Limb (tissue), 2 donors: ENCODE measurements at regions not wholly inside any gene's neighbourhood (a gene's known extent, or its start where the extent isn't known, plus 50 kb on each side); places are given as distances from the start of the nearest gene placed in this dataset.

ENCODE experiments used
- DNase-seq, 2 donors: peaks; one replicate each; pipeline ENCODE4 v3.0.0-alpha.2; 2016; ENCODE audit errors: extremely low spot score in 2 of 2

DNA sequence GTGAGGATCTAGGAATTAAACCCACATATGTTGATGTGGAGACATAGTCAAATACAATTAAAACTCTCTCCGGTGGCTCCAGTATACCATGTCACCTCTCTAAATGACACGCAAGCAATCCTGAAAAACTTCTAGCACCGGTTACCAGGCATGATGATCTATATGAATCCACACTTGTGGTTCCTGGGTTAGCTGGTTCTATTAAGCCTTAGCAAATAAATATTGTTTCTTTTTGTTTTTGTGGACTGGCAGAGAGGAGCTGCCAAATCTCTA is 104.8 kb downstream of the SEC61B start:
- no peak for DNase-seq

DNA sequence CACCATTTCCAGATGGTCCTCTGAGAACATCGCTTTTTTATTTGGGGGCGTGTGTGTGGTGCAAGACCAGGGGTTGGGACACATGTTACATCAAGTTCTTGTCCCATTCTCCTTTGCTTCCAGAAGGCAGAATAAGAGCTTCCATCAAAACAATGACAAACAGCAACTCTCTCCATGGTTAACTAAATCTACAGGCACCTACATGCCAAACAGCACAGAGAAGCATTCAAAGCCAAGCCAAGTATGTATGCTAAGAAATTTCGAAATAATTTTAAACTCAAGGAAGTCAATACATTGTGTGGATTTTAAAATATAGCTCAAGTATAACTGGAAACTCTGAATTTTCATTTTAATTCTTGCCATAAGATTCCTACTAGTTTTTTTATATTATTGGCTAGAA is 105.6 kb downstream of the SEC61B start:
- no peak for DNase-seq

DNA sequence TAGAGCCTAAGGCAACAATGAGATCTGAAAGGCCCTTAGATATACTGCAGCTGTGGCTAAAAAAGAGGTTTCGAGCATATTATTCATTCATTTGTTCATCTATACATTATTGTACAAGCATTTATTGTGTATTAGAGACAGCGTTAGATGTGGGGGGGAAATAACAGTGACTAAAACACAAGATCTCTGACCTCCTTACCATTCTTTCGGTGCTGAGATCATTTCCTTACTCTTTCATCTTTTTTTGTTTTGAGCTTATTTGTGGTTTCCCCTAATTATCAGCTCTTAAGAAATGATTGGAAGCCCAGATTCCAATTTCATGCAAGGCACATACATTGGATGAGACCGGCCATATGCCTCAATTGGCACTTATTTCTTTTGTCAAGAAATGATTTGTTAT is 113.2 kb downstream of the SEC61B start:
- DNase-seq: no peak

DNA sequence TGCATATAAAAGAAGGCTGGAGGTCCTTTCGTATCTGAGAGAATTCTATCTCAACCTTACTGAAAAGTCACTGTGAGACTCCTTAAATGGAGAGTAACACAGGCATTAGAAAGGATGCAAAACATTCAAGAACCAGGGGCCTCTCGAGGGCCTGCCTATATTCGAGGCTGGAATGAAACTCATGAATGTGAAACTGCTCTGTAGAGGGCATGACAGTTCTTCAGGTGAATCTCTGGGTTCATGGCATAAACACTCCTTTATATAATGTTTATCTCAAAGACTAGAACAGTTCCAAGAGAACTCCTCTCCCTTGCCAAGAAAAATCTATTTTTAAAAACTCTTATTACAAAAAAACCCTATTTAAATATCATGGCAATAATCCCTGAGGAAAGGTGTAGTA is 113.9 kb downstream of the SEC61B start:
- no peak for DNase-seq

- DNase-seq: no peak
Measured at GRCh38 chr9:99336531-99336930, 114.4 kb downstream of the SEC61B start.

- no peak for DNase-seq
Measured at GRCh38 chr9:99340281-99340680, 118.2 kb downstream of the SEC61B start.

- DNase-seq: no peak
Measured at GRCh38 chr9:99341686-99342085, 119.6 kb downstream of the SEC61B start.

DNA sequence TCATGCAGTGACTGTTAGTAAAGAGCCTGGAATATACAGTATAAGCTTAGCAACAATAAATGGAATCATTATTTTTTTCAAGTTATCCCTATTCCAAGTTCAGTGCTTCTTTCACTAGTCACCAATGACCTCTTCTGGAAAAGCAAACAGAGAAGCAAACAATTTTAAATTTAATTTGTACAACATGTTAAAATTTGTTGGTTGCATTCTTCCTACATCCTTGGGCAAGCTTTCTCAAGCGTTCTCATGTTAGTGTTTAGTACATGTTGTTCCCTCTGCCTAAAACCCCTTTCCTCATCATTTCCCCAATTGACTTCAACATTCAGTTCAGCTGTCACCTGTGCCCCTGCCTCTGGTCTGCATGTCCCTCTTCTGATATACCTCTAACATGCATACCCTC is 123.4 kb downstream of the SEC61B start:
- DNase-seq: no peak

DNA sequence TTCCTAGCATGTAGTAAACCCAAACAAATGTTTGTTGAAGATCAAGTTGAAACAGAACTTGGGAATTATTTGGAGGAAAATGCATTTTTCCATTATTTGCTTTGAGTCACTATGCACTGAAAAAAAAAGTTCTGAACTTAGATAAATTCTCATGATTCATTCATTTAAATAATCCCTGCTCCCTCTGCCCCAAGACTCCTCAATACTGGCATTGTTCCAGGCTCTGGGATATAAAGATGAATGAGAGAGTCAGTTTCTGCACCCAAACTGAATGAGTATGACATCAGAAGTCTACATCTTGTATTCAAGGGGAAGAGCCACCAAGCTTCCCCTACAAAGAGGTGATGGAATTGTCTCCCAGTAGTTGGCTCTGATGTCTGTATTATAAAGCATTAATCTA is 123.9 kb downstream of the SEC61B start:
- no peak for DNase-seq

DNA sequence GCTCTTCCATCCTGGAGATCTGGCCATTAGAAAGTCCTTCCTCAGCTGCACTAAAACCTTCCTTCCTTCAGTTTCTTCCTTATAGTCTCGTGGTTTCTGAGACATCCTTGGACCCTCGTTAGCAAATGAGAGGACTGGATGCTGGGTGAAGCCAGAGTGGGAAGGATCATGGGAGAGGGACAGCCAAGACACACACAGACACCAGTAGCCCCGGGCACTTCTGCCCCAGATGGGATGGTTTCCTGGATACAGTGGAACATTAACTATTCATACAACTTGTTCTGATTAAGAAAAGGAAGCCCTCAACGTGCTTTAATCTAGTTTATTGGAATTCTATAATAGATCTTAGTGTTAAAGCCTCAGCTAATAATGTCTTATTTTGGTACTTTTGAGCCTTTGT is 125.5 kb downstream of the SEC61B start:
- DNase-seq: no peak

DNA sequence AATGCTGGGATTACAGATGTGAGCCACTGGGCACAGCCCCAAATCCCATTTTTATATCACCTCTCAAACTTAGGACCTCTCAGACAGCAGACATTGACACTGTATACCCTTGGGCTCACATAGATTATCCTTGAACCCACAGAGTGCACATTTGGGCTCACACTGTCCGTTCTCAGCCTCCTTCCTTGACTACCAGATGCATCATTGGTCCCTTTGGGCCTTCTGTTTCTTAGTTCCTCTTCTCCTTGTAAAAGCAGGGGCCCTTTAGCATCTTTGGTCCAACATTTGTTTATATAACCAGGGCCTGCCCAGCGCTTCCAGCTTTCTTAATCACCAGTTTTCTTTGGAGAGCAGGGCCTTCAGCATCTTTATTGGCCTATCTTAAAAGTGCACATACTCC is 126.2 kb downstream of the SEC61B start:
- DNase-seq: no peak

GRCh38 chr9:99349870-99350269 is 127.8 kb downstream of the SEC61B start:
- DNase-seq: no peak

DNA sequence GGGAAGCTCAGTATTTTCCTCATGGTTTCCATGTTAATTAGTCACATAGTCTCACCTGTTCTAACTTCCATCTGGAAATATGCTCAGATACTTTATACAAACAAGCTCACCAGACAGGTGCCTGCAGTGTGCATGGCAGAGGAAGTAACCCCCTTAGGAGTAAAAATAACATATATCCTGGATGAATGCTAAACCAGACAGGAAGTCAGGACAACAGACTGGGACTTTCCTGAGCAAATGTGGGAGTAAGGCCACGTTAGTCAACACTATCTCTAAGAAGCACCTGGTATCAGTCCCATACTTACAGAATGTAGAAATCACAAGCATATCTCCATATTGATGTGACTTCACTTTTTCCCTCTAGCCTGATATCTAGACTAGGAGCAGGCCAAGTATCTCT is 128.4 kb downstream of the SEC61B start:
- no peak for DNase-seq

- DNase-seq: no peak
Measured at GRCh38 chr9:99351647-99352046, 129.6 kb downstream of the SEC61B start.

DNA sequence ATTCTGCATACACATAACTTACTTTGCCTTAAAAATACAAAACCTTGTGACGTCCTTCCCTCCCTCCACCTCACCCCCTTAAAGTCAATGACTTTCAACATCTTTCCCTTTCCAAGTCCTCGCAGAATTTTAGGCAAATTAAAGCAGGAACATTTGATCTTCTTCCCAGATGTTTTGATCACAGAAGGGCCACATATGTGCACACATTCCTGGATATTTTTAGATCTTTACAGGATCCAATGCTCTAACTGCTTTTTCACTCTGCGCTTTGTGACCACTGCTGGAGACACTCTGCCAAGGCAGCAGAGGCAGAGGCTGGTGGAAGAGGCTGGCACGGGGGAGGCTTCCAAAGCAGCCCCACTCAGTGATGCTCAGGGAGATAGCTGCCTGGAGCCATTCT is 130.7 kb downstream of the SEC61B start:
- peak in 1 of 2 donors; percentile 79 for DNase-seq

DNA sequence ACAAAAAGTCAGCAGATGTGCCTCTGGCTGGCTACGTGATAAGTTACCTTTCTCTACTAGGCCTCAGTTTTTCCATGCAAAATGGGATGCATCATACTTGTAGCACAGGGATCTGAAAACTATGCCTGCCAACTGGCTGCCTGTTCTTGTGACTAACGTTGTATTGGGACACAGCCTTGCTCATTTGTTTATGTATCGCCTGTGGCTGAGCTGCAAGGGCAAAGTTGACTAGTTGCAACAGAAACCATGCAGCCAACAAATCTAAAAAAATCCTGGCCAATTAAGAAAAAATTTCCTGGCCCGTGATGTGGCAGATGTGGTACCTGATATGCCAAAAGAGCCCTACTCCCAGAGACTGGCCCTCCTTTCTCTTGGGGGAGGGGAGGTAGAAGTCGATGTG is 131.3 kb downstream of the SEC61B start:
- DNase-seq: no peak

DNA sequence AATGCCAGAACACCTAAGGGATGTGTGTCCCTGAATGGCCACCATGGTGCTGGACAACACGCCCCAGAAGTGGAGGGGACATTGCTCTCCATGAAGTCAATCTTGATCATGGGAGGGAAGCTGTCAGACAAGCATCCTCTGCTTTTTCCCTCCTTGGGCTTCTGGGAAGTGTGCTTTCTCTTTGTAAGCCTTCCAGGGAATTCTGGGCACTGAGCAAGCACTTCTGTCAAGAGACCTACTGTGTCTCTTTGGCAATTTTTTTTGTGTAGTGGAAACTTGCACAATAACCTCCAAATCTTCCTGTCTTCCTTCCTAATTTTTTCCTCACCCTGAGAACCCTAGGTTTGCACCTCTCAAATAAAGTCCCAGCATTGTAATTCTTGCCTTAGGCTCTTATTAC is 132.0 kb downstream of the SEC61B start:
- no peak for DNase-seq

GRCh38 chr9:99356512-99356971 is 134.5 kb downstream of the SEC61B start:
- DNase-seq: no peak

DNA sequence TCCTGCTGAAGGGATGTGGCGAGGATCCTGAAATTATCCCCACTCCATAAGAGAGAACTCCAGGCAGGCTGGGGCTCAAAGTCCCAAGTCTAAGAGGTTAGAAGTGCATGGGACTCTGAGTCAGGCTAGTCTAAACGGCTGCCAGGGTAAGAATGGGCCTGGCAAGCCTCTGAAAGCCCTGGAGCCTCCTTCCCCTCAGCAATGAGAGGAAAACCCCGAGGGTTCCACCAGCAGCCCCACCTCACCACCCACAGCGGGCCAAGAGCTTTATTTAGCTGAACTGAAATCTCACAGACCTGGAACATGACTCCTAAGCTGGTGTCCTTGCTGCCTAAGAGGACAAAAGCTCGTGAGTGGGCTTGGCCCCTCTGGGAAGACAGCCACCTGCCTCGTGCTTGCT is 135.5 kb downstream of the SEC61B start:
- no peak for DNase-seq

GRCh38 chr9:99358668-99359067 is 136.6 kb downstream of the SEC61B start:
- DNase-seq: no peak

DNA sequence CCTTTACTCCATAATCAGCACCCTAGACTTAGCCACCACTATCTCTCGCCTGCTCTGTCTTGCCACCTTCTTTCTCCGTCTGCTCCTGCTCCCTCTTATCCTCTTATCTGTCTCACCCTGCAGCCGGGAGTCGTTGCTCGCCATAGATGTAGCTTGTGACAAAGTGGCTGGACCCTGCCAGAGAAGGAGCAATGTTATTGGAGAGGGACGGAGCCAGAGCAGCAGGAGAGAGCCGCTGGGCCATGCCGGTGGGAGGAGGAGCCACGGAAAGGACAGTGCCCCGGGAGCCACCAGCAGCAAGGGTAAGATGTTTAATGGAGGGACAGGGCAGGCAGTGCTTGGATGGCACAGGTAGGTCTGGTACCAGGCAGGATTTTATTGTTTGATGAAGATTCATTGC is 137.3 kb downstream of the SEC61B start:
- no peak for DNase-seq

GRCh38 chr9:99360026-99360425 is 137.9 kb downstream of the SEC61B start:
- no peak for DNase-seq

- DNase-seq: no peak
Measured at GRCh38 chr9:99361817-99362216, 139.7 kb downstream of the SEC61B start.

DNA sequence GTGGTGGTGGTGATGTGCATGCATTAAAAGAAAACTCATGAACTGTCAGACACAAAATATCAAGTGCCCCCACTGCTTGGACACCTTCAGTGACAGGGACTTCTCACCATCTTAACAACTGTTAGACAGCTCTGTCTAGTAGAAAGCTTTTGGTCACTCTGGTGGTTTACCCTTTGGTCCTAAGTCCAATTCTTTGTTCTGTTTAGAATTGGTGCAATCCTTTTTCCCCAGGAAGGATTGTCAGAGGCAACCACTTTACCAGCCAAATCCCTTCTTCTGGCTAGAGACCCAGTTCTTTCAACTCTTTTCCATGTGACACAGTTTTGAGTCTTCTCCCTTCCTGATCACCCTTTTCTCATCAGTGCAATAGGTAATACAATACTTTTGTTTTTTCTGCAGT is 140.2 kb downstream of the SEC61B start:
- DNase-seq: no peak

GRCh38 chr9:99363509-99363908 is 141.4 kb downstream of the SEC61B start:
- no peak for DNase-seq
